HEK293 (cell line): ENCODE measurements at regions not wholly inside any gene's neighbourhood (a gene's known extent, or its start where the extent isn't known, plus 50 kb on each side); places are given as distances from the start of the nearest gene placed in this dataset.

Experiments
- BCL6B ChIP-seq: fragments of 450-650 bp; formaldehyde crosslinking; IDR thresholded peaks from 2 replicates; pipeline ENCODE4 v1.5.1; 2017; ENCODE audit warnings: missing biosample characterization, missing genetic modification characterization
- CTCF ChIP-seq: fragments of 450-650 bp; formaldehyde crosslinking; IDR thresholded peaks from 2 replicates; pipeline ENCODE4 v1.5.1; 2016; ENCODE audit warnings: missing biosample characterization, missing genetic modification characterization
- PBX3 ChIP-seq: sonication (generic); formaldehyde crosslinking; IDR thresholded peaks from 2 replicates; pipeline ENCODE4 v1.8.1; 2022; ENCODE audit warnings: mild to moderate bottlenecking, moderate library complexity, missing genetic modification reagents
- PRDM6 ChIP-seq: fragments of 450-650 bp; formaldehyde crosslinking; IDR thresholded peaks from 2 replicates; pipeline ENCODE4 v1.5.1; 2017; ENCODE audit warnings: missing biosample characterization, missing genetic modification characterization
- YY1 ChIP-seq: fragments of 450-650 bp; formaldehyde crosslinking; IDR thresholded peaks from 2 replicates; pipeline ENCODE4 v1.5.1; 2018; ENCODE audit warnings: missing biosample characterization, missing genetic modification characterization
- ZNF211 ChIP-seq: fragments of 450-650 bp; formaldehyde crosslinking; IDR thresholded peaks from 2 replicates; pipeline ENCODE4 v1.5.1; 2016; ENCODE audit warnings: low read depth, missing biosample characterization, missing genetic modification characterization
- ZNF221 ChIP-seq: fragments of 450-650 bp; formaldehyde crosslinking; IDR thresholded peaks from 2 replicates; pipeline ENCODE4 v1.5.1; 2017; ENCODE audit warnings: missing biosample characterization, missing genetic modification characterization, borderline replicate concordance
- ZNF362 ChIP-seq: fragments of 450-650 bp; formaldehyde crosslinking; IDR thresholded peaks from 2 replicates; pipeline ENCODE4 v1.5.1; 2016; ENCODE audit warnings: missing biosample characterization, missing genetic modification characterization
- ZNF580 ChIP-seq: fragments of 450-650 bp; formaldehyde crosslinking; IDR thresholded peaks from 2 replicates; pipeline ENCODE4 v1.5.1; 2016; ENCODE audit warnings: missing biosample characterization, missing genetic modification characterization
- ZNF639 ChIP-seq: fragments of 450-650 bp; formaldehyde crosslinking; IDR thresholded peaks from 2 replicates; pipeline ENCODE4 v1.5.1; 2016; ENCODE audit warnings: missing biosample characterization, missing genetic modification characterization
- ZXDB ChIP-seq: fragments of 450-650 bp; formaldehyde crosslinking; IDR thresholded peaks from 2 replicates; pipeline ENCODE4 v1.5.1; 2016; ENCODE audit warnings: missing biosample characterization, missing genetic modification characterization

- TF ChIP-seq PRDM6 = no peak
- no peak for TF ChIP-seq CTCF (tag by site-specific recombination)
- no peak for TF ChIP-seq PBX3 (CRISPR knock-in tag)
- TF ChIP-seq BCL6B (tag by site-specific recombination) = no peak
- TF ChIP-seq ZXDB (tag by site-specific recombination) = no peak
- no peak for TF ChIP-seq ZNF580
- TF ChIP-seq ZNF221 (tag by site-specific recombination) = no peak
- no peak for TF ChIP-seq ZNF211 (tag by site-specific recombination)
- no peak for TF ChIP-seq ZNF362 (tag by site-specific recombination)
- no peak for TF ChIP-seq ZNF639 (tag by site-specific recombination)
- TF ChIP-seq YY1 = no peak
Measured at GRCh38 chr14:50007123-50007903, 109.1 kb downstream of the VCPKMT start.
